ENCODE measurements at regions not wholly inside any gene's neighbourhood (a gene's known extent, or its start where the extent isn't known, plus 50 kb on each side); places are given as distances from the start of the nearest gene placed in this dataset.

GRCh38 chr17:71187145-71187878 is 933.5 kb upstream of the SOX9 start:
- TF ChIP-seq, protein P1, sequence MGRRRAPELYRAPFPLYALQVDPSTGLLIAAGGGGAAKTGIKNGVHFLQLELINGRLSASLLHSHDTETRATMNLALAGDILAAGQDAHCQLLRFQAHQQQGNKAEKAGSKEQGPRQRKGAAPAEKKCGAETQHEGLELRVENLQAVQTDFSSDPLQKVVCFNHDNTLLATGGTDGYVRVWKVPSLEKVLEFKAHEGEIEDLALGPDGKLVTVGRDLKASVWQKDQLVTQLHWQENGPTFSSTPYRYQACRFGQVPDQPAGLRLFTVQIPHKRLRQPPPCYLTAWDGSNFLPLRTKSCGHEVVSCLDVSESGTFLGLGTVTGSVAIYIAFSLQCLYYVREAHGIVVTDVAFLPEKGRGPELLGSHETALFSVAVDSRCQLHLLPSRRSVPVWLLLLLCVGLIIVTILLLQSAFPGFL (CRISPR knock-in tag; IDR thresholded peaks at IDR 0.05; ENCODE audit: borderline replicate concordance): no peak
- TF ChIP-seq CTCF (IDR thresholded peaks at IDR 0.05) (no peak), USF2 (CRISPR knock-in tag; IDR thresholded peaks at IDR 0.05) (no peak), CREB1 (CRISPR knock-in tag; IDR thresholded peaks at IDR 0.05) (no peak), MAX (CRISPR knock-in tag; IDR thresholded peaks at IDR 0.05) (no peak), NR3C1 (CRISPR knock-in tag; conservative IDR thresholded peaks at IDR 0.05; ENCODE audit: low read depth) (no peak), ATF1 (CRISPR knock-in tag; IDR thresholded peaks at IDR 0.05) (no peak), TEAD1 (CRISPR knock-in tag; IDR thresholded peaks at IDR 0.05) (no peak), TP53 (CRISPR knock-in tag; IDR thresholded peaks at IDR 0.05) (no peak), ATF2 (CRISPR knock-in tag; IDR thresholded peaks at IDR 0.05; ENCODE audit: borderline replicate concordance, low read depth) (no peak), E2F1 (CRISPR knock-in tag; IDR thresholded peaks at IDR 0.05) (no peak)
